CD4-positive, alpha-beta T cell (primary cell): ENCODE measurements at regions not wholly inside any gene's neighbourhood (a gene's known extent, or its start where the extent isn't known, plus 50 kb on each side); places are given as distances from the start of the nearest gene placed in this dataset.
"Not testable (repeated sequence)": the region's sequence is repeated elsewhere in the genome, so short reads cannot be mapped to it uniquely, and the experiment has no call there.

ENCODE experiments used
- ATAC-seq: fragments of 200-7000 bp; cut with Tn5 transposase; one replicate; pipeline ENCODE4 v1.10.0; 2022; ENCODE audit warnings: mild to moderate bottlenecking; ENCODE audit not compliant: poor library complexity
- CTCF ChIA-PET: fragments of 350-600 bp; sonication (Branson Sonifier 250); formaldehyde crosslinking; loops from one replicate; lab custom pipeline; 2021; ENCODE audit warnings: antibody characterized with exemption, inconsistent platforms; lab: Charles Lee
- POLR2A ChIA-PET: fragments of 350-600 bp; sonication (Branson Sonifier 250); formaldehyde crosslinking; loops from one replicate; lab custom pipeline; 2021; ENCODE audit warnings: antibody characterized with exemption, inconsistent platforms; lab: Charles Lee
- DNase-seq, 14 experiments: peaks; one replicate each; pipeline ENCODE4 v3.0.0-alpha.2; 2013 to 2020; ENCODE audit warnings: mixed read lengths in 2 of 14
- H3K27ac ChIP-seq, 2 donors: one replicate each; pipeline versions ENCODE4 v1.5.1 to v1.7.0; 2013; ENCODE audit warnings: low read length in 2 of 2, low read depth in 1 of 2, mild to moderate bottlenecking in 1 of 2
- H3K27me3 ChIP-seq, 2 experiments: 1 replicate in 1 of 2; 2 replicates in 1 of 2; pipeline versions ENCODE4 v1.6.1 to v1.7.0; 2013; ENCODE audit warnings: low read length in 2 of 2, control low read depth in 1 of 2, mild to moderate bottlenecking in 1 of 2, moderate library complexity in 1 of 2; ENCODE audit not compliant: insufficient read depth in 2 of 2, control insufficient read depth in 1 of 2
- H3K36me3 ChIP-seq: one replicate; pipeline ENCODE4 v1.6.1; 2013; ENCODE audit warnings: low read length, control low read depth; ENCODE audit not compliant: insufficient read depth
- H3K4me1 ChIP-seq: one replicate; pipeline ENCODE4 v1.6.1; 2013; ENCODE audit warnings: low read length, control low read depth; ENCODE audit not compliant: insufficient read depth
- H3K4me3 ChIP-seq: one replicate; pipeline ENCODE4 v1.5.1; 2013; ENCODE audit warnings: mild to moderate bottlenecking, low read length, moderate library complexity
- H3K9me3 ChIP-seq, 2 experiments: 1 replicate in 1 of 2; 2 replicates in 1 of 2; pipeline versions ENCODE4 v1.6.1 to v1.7.0; 2013; ENCODE audit warnings: low read length in 2 of 2, mild to moderate bottlenecking in 2 of 2, control low read depth in 1 of 2, moderate library complexity in 1 of 2; ENCODE audit not compliant: control insufficient read depth in 1 of 2, insufficient read depth in 1 of 2
- H3K27ac Mint-ChIP-seq: one replicate; pipeline ENCODE4 v1.8.0; 2020; ENCODE audit warnings: mixed read lengths
- H3K27me3 Mint-ChIP-seq: one replicate; pipeline ENCODE4 v1.8.0; 2021; ENCODE audit warnings: mixed read lengths
- H3K36me3 Mint-ChIP-seq: one replicate; pipeline ENCODE4 v1.8.0; 2021; ENCODE audit warnings: low read depth, mixed read lengths
- H3K4me1 Mint-ChIP-seq: one replicate; pipeline ENCODE4 v1.8.0; 2021; ENCODE audit warnings: low read depth, mixed read lengths
- H3K4me3 Mint-ChIP-seq: one replicate; pipeline ENCODE4 v1.8.0; 2020; ENCODE audit warnings: mild to moderate bottlenecking, mixed read lengths
- H3K9me3 Mint-ChIP-seq: one replicate; pipeline ENCODE4 v1.8.0; 2020; ENCODE audit warnings: mixed read lengths
- CTCF ChIP-seq: fragments of 200-600 bp; IDR thresholded peaks from one replicate; pipeline ENCODE4 v1.8.0; 2022; ENCODE audit warnings: antibody characterized with exemption, mild to moderate bottlenecking
- intact Hi-C, 2 experiments: fragments of 100-400 bp; cut with DNase I in 1 of 2; cut with micrococcal nuclease in 1 of 2; formaldehyde crosslinking; loops; one replicate each; pipeline versions ENCODE4 v1.15.1 to v1.9.0; 2023 to 2025; cut with DNase I, micrococcal nuclease

- ChIA-PET POLR2A (no interaction called here), CTCF (no interaction called here)
- H3K4me3 Mint-ChIP-seq: no peak overlapping the region
- H3K27me3 ChIP-seq: no peaks in the 10 kb centered on the region
- TF ChIP-seq CTCF: no peak
- intact Hi-C loops: no loop called here
- H3K27ac ChIP-seq: no peak overlapping the region
- no peaks in the 10 kb centered on the region for H3K4me1 ChIP-seq
- H3K27ac Mint-ChIP-seq: no peak overlapping the region
- DNase-seq (no peak), ATAC-seq (no peak)
- no peaks in the 10 kb centered on the region for H3K36me3 ChIP-seq
- no peaks in the 10 kb centered on the region for H3K4me1 Mint-ChIP-seq
- H3K27me3 Mint-ChIP-seq: no peaks in the 10 kb centered on the region
- H3K9me3 ChIP-seq: peaks cover 0 to 3% of the 10 kb centered on the region in 2 experiments
- H3K36me3 Mint-ChIP-seq: no peaks in the 10 kb centered on the region
- H3K4me3 ChIP-seq: no peak overlapping the region
- peaks cover 3% of the 10 kb centered on the region for H3K9me3 Mint-ChIP-seq
These were observed 1155.1 kb upstream of the SORCS1 start for GRCh38 chr10:108319434-108320222.

GRCh38 chr10:108315636-108316035 is 1151.1 kb upstream of the SORCS1 start:
- H3K9me3 ChIP-seq, intact Hi-C loops, H3K36me3 Mint-ChIP-seq, ATAC-seq, H3K4me3 ChIP-seq, H3K27me3 Mint-ChIP-seq, H3K4me1 Mint-ChIP-seq, CTCF ChIA-PET, H3K27me3 ChIP-seq, H3K36me3 ChIP-seq, H3K9me3 Mint-ChIP-seq, DNase-seq, H3K27ac Mint-ChIP-seq, H3K27ac ChIP-seq, H3K4me1 ChIP-seq, POLR2A ChIA-PET: not testable (repeated sequence)
- H3K4me3 Mint-ChIP-seq: peak overlapping the region; percentile 45

- TF ChIP-seq CTCF: no peak
- no peaks in the 10 kb centered on the region for H3K27me3 ChIP-seq
- Mint-ChIP-seq H3K9me3 (peaks cover 4% of the 10 kb centered on the region), H3K36me3 (no peaks in the 10 kb centered on the region), H3K27me3 (no peaks in the 10 kb centered on the region), H3K4me3 (no peak overlapping the region), H3K4me1 (no peaks in the 10 kb centered on the region), H3K27ac (no peak overlapping the region)
- CTCF ChIA-PET: no interaction called here
- intact Hi-C loops: no loop called here
- ATAC-seq (no peak), DNase-seq (no peak)
- POLR2A ChIA-PET: no interaction called here
- H3K4me3 ChIP-seq: no peak overlapping the region
- H3K27ac ChIP-seq: no peak overlapping the region
- H3K9me3 ChIP-seq: peaks cover 0 to 11% of the 10 kb centered on the region in 2 experiments
- no peaks in the 10 kb centered on the region for H3K36me3 ChIP-seq
- H3K4me1 ChIP-seq: no peaks in the 10 kb centered on the region
These were observed 1143.4 kb upstream of the SORCS1 start for GRCh38 chr10:108307925-108308312.
